Mucosa of descending colon (tissue), 3 donors: ENCODE measurements at regions not wholly inside any gene's neighbourhood (a gene's known extent, or its start where the extent isn't known, plus 50 kb on each side); places are given as distances from the start of the nearest gene placed in this dataset.
A peak's percentile ranks its signal among the peaks of the same experiment; 100 is the strongest.
"Not testable (repeated sequence)": the region's sequence is repeated elsewhere in the genome, so short reads cannot be mapped to it uniquely, and the experiment has no call there.

Experiments
- ATAC-seq: fragments of 200-7000 bp; cut with Tn5 transposase; one replicate; pipeline ENCODE4 v1.9.1; 2020; ENCODE audit warnings: mild to moderate bottlenecking, moderate library complexity
- DNase-seq, 3 donors: peaks; one replicate each; pipeline ENCODE4 v3.0.0-alpha.2; 2020
- H3K36me3 ChIP-seq: fragments of 200-600 bp; one replicate; pipeline ENCODE4 v1.8.0; 2021; ENCODE audit warnings: low read depth, mild to moderate bottlenecking
- H3K4me1 ChIP-seq: fragments of 200-600 bp; one replicate; pipeline ENCODE4 v1.8.0; 2021; ENCODE audit warnings: low read depth, mild to moderate bottlenecking
- H3K4me3 ChIP-seq: fragments of 200-600 bp; one replicate; pipeline ENCODE4 v1.8.0; 2021; ENCODE audit warnings: mild to moderate bottlenecking
- H3K9me3 ChIP-seq: fragments of 200-600 bp; one replicate; pipeline ENCODE4 v1.8.0; 2021; ENCODE audit warnings: mild to moderate bottlenecking
- intact Hi-C, 2 donors: fragments of 100-400 bp; cut with DNase I in 1 of 2; cut with micrococcal nuclease in 1 of 2; formaldehyde crosslinking; loops; one replicate each; pipeline versions ENCODE4 v1.11.0 to v1.11.1; 2022; cut with DNase I, micrococcal nuclease
- TF ChIP-seq, protein P1 (sequence below): fragments of 200-600 bp; IDR thresholded peaks from one replicate; pipeline ENCODE4 v1.8.0; 2022; ENCODE audit warnings: antibody characterized with exemption, mild to moderate bottlenecking
- donor health status: DM: no; HTN: no; CAD: no; lungs with moderate emphysema.
- donor health status: DM: no; HTN: no; CAD: no.
- donor health status: DM: no; HTN: yes; CAD: no.

GRCh38 chr10:120051671-120052070, 159.1 kb downstream of the SEC23IP start:
- TF ChIP-seq, protein P1, sequence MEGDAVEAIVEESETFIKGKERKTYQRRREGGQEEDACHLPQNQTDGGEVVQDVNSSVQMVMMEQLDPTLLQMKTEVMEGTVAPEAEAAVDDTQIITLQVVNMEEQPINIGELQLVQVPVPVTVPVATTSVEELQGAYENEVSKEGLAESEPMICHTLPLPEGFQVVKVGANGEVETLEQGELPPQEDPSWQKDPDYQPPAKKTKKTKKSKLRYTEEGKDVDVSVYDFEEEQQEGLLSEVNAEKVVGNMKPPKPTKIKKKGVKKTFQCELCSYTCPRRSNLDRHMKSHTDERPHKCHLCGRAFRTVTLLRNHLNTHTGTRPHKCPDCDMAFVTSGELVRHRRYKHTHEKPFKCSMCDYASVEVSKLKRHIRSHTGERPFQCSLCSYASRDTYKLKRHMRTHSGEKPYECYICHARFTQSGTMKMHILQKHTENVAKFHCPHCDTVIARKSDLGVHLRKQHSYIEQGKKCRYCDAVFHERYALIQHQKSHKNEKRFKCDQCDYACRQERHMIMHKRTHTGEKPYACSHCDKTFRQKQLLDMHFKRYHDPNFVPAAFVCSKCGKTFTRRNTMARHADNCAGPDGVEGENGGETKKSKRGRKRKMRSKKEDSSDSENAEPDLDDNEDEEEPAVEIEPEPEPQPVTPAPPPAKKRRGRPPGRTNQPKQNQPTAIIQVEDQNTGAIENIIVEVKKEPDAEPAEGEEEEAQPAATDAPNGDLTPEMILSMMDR = no peak
- DNase-seq (no peak), ATAC-seq (no peak)
- peaks cover 5% of the 10 kb centered on the region for H3K4me1 ChIP-seq
- no peaks in the 10 kb centered on the region for H3K9me3 ChIP-seq
- no peak overlapping the region for H3K4me3 ChIP-seq
- intact Hi-C loops = no loop called here
- H3K36me3 ChIP-seq = no peaks in the 10 kb centered on the region

DNA sequence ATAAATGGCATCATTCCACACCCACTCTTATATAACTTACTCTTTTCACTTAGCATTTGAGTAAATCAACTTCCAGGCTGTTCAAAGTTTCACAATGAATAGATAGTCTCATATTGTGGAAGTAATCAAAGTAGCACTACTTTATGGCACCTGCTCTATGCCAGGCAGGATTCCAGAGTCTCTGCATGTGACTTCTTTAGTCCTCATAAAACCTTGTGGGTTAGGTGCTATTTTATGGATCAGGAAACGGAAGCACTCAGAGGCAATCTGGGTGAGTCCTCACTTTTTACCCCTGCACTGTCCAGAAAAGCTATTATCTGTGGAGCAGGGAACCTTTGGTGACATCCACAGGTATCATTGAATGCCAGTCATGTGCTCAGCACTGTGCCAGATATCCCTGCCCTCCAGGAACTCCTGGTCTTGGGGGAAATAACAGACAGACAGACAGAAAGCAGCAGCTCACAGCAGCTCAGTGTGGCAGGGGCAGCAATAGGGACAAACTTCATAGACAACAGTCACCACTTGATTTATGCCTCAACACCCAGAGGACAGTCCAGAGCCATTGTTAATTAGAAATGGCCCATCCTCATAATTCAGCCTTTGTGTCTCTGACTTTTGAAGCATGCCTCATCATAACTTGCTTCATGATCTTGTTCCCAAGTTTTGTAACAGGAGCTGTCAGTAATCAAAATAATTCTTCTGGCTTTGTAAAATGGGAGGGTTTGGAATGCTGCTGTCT, 160.6 kb downstream of the SEC23IP start:
- Histone ChIP-seq H3K9me3 (no peaks in the 10 kb centered on the region), H3K4me1 (peaks cover 5% of the 10 kb centered on the region), H3K36me3 (no peaks in the 10 kb centered on the region), H3K4me3 (no peak overlapping the region)
- intact Hi-C loops = no loop called here
- ATAC-seq (peak; percentile 98), DNase-seq (peak in 2 of 3 donors; percentile 34 to 84)
- TF ChIP-seq, protein P1 = no peak

DNA sequence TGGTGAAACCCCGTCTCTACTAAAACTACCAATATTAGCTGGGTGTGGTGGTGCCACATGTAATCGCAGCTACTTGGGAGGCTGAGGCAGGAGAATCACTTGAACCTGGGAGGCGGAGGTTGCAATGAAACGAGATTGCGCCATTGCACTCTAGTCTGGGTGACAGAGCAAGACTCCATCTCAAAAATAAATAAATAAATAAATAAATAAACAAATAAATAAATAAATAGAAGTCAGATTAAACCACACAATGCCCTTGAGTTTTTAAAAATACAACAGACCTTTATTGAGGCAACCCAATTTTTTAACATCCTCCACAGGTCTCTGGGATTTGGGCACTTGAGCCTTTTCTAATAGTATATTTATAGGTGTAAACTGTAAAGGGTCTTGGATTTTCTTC, 167.3 kb downstream of the SEC23IP start:
- H3K36me3 ChIP-seq, H3K4me3 ChIP-seq, intact Hi-C loops, DNase-seq, H3K9me3 ChIP-seq, H3K4me1 ChIP-seq, ATAC-seq: not testable (repeated sequence)

GRCh38 chr10:120067427-120067826, 174.9 kb downstream of the SEC23IP start:
- H3K36me3 ChIP-seq = no peaks in the 10 kb centered on the region
- H3K4me1 ChIP-seq = no peaks in the 10 kb centered on the region
- no peak for DNase-seq
- intact Hi-C loops = no loop called here
- H3K4me3 ChIP-seq = no peak overlapping the region
- no peaks in the 10 kb centered on the region for H3K9me3 ChIP-seq
- TF ChIP-seq, protein P1 = no peak
- ATAC-seq = no peak

DNA sequence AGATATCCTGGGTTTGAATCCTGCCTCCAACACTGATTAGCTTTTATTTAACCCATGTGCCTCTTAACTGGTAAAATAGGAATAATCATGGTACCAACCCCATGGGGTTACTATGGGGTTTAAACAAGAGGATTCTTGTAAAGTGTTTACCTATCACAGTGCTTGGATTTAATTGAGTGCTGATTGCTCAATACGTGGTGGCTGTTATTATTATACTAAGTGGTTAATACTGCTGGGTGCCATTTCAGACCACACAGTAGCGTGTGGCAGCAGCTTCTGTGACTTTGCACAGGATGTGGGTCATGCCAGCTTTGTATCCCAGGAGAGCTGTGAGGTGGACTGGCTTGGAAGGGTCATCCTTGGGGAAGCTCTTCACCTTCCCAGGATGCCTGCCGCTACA, 177.2 kb downstream of the SEC23IP start:
- ATAC-seq = no peak
- intact Hi-C loops = no loop called here
- no peaks in the 10 kb centered on the region for H3K4me1 ChIP-seq
- TF ChIP-seq, protein P1 = no peak
- no peaks in the 10 kb centered on the region for H3K36me3 ChIP-seq
- H3K9me3 ChIP-seq = no peaks in the 10 kb centered on the region
- DNase-seq = no peak
- no peak overlapping the region for H3K4me3 ChIP-seq

GRCh38 chr10:120075349-120075748, 182.8 kb downstream of the SEC23IP start:
- DNase-seq (no peak), ATAC-seq (no peak)
- Histone ChIP-seq H3K9me3 (no peaks in the 10 kb centered on the region), H3K36me3 (no peaks in the 10 kb centered on the region), H3K4me1 (no peaks in the 10 kb centered on the region), H3K4me3 (no peak overlapping the region)
- intact Hi-C loops = no loop called here
- TF ChIP-seq, protein P1 = no peak
